ENCODE measurements at regions not wholly inside any gene's neighbourhood (a gene's known extent, or its start where the extent isn't known, plus 50 kb on each side); places are given as distances from the start of the nearest gene placed in this dataset.

GRCh38 chr18:30596635-30597034 is 445.9 kb downstream of the DSC3 start:
- no peak for TF ChIP-seq CTCF (IDR thresholded peaks at IDR 0.05)
- TF ChIP-seq POLR2A (IDR thresholded peaks at IDR 0.05), result no peak
